ENCODE measurements at regions not wholly inside any gene's neighbourhood (a gene's known extent, or its start where the extent isn't known, plus 50 kb on each side); places are given as distances from the start of the nearest gene placed in this dataset.

GRCh38 chr4:131499141-131499873 lies 1649.8 kb upstream of the PCDH10 start:
- TF ChIP-seq CTCF (IDR thresholded peaks at IDR 0.05; ENCODE audit: poor library complexity) (no peak), EZH2 (IDR thresholded peaks at IDR 0.05; ENCODE audit: borderline replicate concordance) (no peak), EZH2phosphoT487 (IDR thresholded peaks at IDR 0.05; ENCODE audit: low read depth, severe bottlenecking, unreplicated experiment) (no peak)

All from hepatocyte (in vitro differentiated cells).